HCT116 (cell line): ENCODE measurements at regions not wholly inside any gene's neighbourhood (a gene's known extent, or its start where the extent isn't known, plus 50 kb on each side); places are given as distances from the start of the nearest gene placed in this dataset.

Experiments
- CEBPB ChIP-seq: IDR thresholded peaks from 2 replicates; pipeline ENCODE4 v1.6.1; 2012; ENCODE audit warnings: low read depth
- ELF1 ChIP-seq: IDR thresholded peaks from 2 replicates; pipeline ENCODE4 v1.6.1; 2012; ENCODE audit warnings: low read depth, borderline replicate concordance
- EZH2 ChIP-seq: fragments of 200-600 bp; sonication (generic); IDR thresholded peaks from 2 replicates; pipeline ENCODE4 v1.6.1; 2017; ENCODE audit warnings: antibody characterized with exemption, mixed run types
- POLR2A ChIP-seq: IDR thresholded peaks from 2 replicates; pipeline ENCODE4 v1.7.0; 2011; ENCODE audit warnings: borderline replicate concordance; ENCODE audit not compliant: insufficient read depth, insufficient read length; ENCODE audit errors: extremely low read depth
- SIN3A ChIP-seq: IDR thresholded peaks from 2 replicates; pipeline ENCODE4 v1.6.1; 2012; ENCODE audit warnings: low read depth
- YY1 ChIP-seq: IDR thresholded peaks from 2 replicates; pipeline ENCODE4 v1.6.1; 2011; ENCODE audit warnings: low read length, low read depth, moderate library complexity, mild to moderate bottlenecking; ENCODE audit not compliant: insufficient replicate concordance; ENCODE audit errors: extremely low read depth
- TF ChIP-seq, protein P1 (sequence below): IDR thresholded peaks from 2 replicates; pipeline ENCODE4 v1.6.1; 2012; ENCODE audit warnings: low read depth
- TF ChIP-seq, protein P2 (sequence below), 3 experiments: fragments of 200-600 bp in 1 of 3; sonication (generic) in 1 of 3; IDR thresholded peaks in 2 of 3; conservative IDR thresholded peaks in 1 of 3; 2 replicates each; pipeline ENCODE4 v1.5.1; 2012 to 2017; ENCODE audit warnings: low read depth in 2 of 3, low read length in 2 of 3, antibody characterized with exemption in 1 of 3, borderline replicate concordance in 1 of 3, control low read depth in 1 of 3, mild to moderate bottlenecking in 1 of 3, mixed read lengths in 1 of 3, mixed run types in 1 of 3, moderate library complexity in 1 of 3; ENCODE audit not compliant: insufficient read depth in 1 of 3

DNA sequence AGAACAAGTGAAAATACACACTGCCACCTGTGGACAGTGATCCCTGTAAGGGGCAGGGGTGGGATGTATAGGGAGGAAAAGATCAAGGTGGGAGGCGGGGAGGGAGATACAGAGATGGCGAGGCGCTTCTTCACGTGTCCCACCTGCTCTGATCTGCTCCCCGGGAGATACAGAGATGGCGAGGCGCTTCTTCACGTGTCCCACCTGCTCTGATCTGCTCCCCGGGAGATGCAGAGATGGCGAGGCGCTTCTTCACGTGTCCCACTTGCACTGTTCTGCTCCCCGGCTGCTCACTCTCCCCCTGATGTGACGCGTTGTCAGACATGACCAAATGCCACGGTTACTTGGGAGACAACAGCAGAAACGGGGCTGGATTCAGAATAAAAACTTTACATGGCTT lies 308.3 kb upstream of the SHH start:
- no peak for TF ChIP-seq SIN3A
- TF ChIP-seq YY1 = no peak
- TF ChIP-seq, protein P1, sequence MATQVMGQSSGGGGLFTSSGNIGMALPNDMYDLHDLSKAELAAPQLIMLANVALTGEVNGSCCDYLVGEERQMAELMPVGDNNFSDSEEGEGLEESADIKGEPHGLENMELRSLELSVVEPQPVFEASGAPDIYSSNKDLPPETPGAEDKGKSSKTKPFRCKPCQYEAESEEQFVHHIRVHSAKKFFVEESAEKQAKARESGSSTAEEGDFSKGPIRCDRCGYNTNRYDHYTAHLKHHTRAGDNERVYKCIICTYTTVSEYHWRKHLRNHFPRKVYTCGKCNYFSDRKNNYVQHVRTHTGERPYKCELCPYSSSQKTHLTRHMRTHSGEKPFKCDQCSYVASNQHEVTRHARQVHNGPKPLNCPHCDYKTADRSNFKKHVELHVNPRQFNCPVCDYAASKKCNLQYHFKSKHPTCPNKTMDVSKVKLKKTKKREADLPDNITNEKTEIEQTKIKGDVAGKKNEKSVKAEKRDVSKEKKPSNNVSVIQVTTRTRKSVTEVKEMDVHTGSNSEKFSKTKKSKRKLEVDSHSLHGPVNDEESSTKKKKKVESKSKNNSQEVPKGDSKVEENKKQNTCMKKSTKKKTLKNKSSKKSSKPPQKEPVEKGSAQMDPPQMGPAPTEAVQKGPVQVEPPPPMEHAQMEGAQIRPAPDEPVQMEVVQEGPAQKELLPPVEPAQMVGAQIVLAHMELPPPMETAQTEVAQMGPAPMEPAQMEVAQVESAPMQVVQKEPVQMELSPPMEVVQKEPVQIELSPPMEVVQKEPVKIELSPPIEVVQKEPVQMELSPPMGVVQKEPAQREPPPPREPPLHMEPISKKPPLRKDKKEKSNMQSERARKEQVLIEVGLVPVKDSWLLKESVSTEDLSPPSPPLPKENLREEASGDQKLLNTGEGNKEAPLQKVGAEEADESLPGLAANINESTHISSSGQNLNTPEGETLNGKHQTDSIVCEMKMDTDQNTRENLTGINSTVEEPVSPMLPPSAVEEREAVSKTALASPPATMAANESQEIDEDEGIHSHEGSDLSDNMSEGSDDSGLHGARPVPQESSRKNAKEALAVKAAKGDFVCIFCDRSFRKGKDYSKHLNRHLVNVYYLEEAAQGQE = no peak
- TF ChIP-seq ELF1 = no peak
- TF ChIP-seq, protein P2, sequence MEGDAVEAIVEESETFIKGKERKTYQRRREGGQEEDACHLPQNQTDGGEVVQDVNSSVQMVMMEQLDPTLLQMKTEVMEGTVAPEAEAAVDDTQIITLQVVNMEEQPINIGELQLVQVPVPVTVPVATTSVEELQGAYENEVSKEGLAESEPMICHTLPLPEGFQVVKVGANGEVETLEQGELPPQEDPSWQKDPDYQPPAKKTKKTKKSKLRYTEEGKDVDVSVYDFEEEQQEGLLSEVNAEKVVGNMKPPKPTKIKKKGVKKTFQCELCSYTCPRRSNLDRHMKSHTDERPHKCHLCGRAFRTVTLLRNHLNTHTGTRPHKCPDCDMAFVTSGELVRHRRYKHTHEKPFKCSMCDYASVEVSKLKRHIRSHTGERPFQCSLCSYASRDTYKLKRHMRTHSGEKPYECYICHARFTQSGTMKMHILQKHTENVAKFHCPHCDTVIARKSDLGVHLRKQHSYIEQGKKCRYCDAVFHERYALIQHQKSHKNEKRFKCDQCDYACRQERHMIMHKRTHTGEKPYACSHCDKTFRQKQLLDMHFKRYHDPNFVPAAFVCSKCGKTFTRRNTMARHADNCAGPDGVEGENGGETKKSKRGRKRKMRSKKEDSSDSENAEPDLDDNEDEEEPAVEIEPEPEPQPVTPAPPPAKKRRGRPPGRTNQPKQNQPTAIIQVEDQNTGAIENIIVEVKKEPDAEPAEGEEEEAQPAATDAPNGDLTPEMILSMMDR (IDR thresholded peaks at IDR 0.05 in 2 of 3, conservative IDR thresholded peaks at IDR 0.05 in 1 of 3; ENCODE audit: borderline replicate concordance in 1 of 3, insufficient read depth in 1 of 3, low read depth in 2 of 3, low read length in 2 of 3) = no peak
- TF ChIP-seq POLR2A = no peak
- TF ChIP-seq EZH2 = no peak
- no peak for TF ChIP-seq CEBPB
